EH (cell line): ENCODE measurements at regions not wholly inside any gene's neighbourhood (a gene's known extent, or its start where the extent isn't known, plus 50 kb on each side); places are given as distances from the start of the nearest gene placed in this dataset.

ENCODE experiments used
- DNase-seq: peaks from one replicate; pipeline ENCODE4 v3.0.0-alpha.2; 2015; ENCODE audit warnings: low read depth

- DNase-seq: no peak
These were observed 386.0 kb upstream of the NECTIN3 start for GRCh38 chr3:110685630-110686029.

DNA sequence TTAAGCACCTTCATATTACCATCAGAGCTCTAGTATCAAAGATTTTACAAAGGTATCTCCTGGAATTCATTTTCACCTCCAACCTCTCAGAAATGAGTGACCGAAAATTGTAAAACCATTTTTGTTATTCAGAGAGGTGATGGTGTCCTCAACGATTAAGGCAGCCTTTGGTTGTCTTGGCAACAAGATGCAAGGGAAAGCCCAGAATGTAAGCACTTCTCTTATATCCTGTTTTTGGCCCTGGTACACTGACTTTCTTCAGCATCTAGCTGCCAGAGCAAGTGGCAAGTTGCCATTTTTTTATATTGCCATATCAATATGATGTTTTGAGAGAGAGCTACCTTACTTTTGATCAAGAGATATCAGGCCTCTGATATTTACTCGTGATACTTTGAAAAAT lies 384.9 kb upstream of the NECTIN3 start:
- DNase-seq: no peak

DNA sequence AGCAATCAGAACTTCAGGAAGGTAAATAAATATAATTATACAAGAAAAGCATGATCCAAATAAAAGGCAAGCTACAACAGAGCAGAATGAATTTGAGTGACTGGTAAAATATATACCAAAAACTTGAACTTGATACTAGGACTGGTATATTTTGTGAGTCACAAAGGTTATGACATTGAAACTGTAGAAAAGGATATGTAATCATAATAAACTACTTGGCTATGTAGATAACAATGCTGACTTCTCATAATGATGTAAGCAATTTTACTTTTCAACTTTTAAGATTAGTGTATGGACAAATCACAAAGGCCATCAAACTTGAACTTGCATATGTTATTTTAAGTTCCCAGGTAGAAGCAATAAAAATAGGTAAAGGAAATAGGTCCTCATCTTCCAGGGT lies 384.5 kb upstream of the NECTIN3 start:
- DNase-seq: no peak

GRCh38 chr3:110697961-110698360 lies 373.7 kb upstream of the NECTIN3 start:
- peak; percentile 51 for DNase-seq

GRCh38 chr3:110704332-110704731 lies 367.3 kb upstream of the NECTIN3 start:
- DNase-seq: peak; percentile 44

DNA sequence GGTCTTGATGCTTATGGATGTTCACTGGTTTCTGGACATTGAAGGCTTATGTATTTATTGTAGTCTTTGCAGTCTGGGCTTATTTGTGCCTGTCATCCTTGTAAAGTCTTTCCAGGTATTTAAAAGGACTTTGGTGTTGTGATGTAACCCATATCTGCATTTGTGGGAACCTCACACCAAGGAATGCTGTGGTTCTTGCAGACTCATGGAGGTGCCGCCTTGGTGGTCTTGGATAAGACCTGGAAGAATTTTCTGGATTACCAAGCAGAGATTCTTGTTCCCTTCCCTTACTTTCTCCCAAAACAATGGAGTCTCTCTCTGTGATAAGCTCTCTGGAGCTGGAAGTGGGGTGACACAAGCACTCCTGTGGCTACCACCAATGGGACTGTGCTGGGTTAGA lies 363.5 kb upstream of the NECTIN3 start:
- DNase-seq: no peak

GRCh38 chr3:110710156-110710555 lies 361.5 kb upstream of the NECTIN3 start:
- DNase-seq: no peak

DNA sequence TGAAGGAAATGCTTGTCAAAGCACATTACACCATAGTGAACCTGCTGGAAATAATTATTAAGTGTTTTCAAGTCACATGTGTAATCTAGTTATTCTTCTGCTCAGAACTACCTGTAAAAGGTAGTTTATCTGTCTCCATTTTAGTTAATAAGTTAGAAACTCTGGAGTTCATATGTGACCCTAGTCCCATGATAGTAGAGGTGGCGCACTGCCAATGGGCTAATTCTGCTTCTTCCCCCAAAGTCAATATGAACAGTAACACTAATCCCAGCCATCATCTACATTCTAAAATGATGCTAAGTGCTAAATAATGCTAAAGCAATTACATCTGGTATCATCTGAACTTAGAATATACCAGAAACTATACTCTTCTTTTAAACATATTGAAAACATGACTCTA lies 361.0 kb upstream of the NECTIN3 start:
- no peak for DNase-seq

- no peak for DNase-seq
These were observed 360.3 kb upstream of the NECTIN3 start for GRCh38 chr3:110711130-110711832.

GRCh38 chr3:110711851-110712516 lies 359.6 kb upstream of the NECTIN3 start:
- DNase-seq: peak; percentile 38

DNA sequence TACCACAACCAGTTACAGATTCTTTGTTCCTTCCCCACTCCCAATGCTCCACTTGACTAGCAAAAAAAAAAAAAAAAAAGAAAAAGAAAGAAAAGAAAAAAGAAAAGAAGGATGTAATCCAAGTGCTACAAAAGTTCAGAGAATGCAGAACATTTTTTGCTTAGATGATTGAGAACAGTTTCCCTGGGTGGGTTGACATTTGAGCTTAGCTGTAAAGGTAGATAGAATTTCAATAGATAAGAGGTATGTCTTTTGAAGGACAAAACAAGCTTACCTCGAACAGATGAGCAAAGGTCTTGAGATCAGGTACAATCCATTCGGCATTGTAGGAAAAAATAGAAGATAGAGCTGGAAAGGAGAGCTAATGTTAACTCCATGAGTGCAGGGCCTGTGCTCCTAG lies 344.6 kb upstream of the NECTIN3 start:
- DNase-seq: no peak

DNA sequence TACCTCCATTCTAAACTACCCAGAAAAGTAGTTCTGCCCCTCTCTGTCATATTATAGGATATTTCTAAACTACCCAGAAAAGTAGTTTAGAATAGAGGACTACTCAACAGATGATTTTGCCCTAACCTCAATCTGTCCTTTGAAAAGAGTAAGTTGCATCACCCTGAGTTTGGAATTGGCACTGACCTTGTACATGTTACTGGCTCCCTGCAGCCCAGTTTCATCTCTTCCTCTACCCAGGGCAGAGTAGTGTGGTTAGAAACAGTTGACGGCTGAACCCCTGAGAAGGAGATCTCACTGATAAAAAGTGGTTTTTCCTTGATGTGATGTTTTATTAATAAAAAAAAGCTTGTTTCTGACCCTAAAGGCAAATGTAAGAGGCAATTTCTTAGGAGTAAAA lies 340.5 kb upstream of the NECTIN3 start:
- DNase-seq: peak; percentile 9

GRCh38 chr3:110732420-110732819 lies 339.2 kb upstream of the NECTIN3 start:
- DNase-seq: no peak

GRCh38 chr3:110733045-110733444 lies 338.6 kb upstream of the NECTIN3 start:
- no peak for DNase-seq

GRCh38 chr3:110734524-110734923 lies 337.1 kb upstream of the NECTIN3 start:
- DNase-seq: no peak

GRCh38 chr3:110736332-110736731 lies 335.3 kb upstream of the NECTIN3 start:
- DNase-seq: no peak

DNA sequence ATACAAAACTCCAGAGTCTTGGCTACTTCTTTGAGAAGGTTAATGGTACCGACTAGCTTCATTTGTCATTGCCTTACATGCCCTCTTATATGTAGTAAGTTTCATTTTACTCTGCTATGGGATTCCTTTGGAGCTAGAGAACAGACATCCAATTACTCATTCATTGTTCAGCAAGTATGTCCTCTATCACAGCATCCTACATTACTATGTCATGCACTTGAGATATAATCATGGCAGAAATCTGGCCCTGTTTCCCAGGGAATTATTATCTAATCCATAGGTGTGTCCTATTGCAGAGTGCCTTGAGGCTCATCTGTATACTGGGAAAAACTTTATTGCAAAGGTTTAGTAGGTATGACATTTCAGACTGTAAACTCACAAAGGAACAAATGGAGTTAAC lies 333.1 kb upstream of the NECTIN3 start:
- DNase-seq: peak; percentile 56

- DNase-seq: no peak
These were observed 329.7 kb upstream of the NECTIN3 start for GRCh38 chr3:110741891-110742290.

DNA sequence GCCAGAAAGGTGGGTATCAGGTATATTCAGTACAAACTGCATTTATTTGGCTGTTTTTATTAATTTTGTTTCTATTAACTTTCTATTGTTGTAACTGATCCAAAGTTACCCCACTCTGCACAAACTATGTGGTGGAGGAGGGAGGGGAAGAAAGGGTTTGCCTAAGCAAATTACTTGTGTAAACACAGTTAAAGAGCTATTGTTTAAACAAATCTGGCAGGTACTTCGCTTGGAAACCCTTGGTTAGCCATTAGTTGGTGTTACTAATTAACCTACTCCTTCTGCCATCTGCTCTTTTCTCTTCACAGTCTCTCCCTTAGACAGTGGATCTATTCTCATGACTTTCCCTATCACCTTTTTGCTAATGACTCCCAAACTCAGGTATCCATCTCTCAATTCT lies 328.4 kb upstream of the NECTIN3 start:
- no peak for DNase-seq

- DNase-seq: no peak
These were observed 327.6 kb upstream of the NECTIN3 start for GRCh38 chr3:110743984-110744383.

GRCh38 chr3:110744723-110745122 lies 326.9 kb upstream of the NECTIN3 start:
- DNase-seq: no peak

GRCh38 chr3:110749006-110749405 lies 322.6 kb upstream of the NECTIN3 start:
- no peak for DNase-seq

DNA sequence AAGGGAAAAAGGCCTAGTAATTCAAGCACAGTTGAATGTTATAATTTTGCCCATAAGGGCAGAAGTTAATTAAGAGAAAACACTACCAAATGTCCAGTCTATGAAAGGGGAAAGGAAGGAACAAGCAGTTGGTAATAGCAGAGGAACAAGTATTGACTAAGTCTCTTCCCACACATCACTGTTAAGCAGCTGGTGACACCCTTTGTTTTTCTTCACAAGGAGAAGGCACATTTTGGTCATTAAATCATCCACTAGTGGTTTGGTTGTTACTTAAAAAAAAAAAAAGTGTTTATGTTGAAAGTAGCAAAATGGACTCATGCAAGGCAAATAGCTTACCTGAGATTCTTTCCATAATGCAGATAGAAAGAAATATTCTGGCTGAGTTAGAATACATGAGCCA lies 321.4 kb upstream of the NECTIN3 start:
- DNase-seq: no peak

GRCh38 chr3:110752307-110752706 lies 319.3 kb upstream of the NECTIN3 start:
- DNase-seq: peak; percentile 16
